Heart left ventricle (tissue), 13 donors: ENCODE measurements at regions not wholly inside any gene's neighbourhood (a gene's known extent, or its start where the extent isn't known, plus 50 kb on each side); places are given as distances from the start of the nearest gene placed in this dataset.

ENCODE experiments used
- CTCF ChIP-seq, 12 donors: fragments of 200-600 bp; sonication (generic) in 4 of 12; IDR thresholded peaks; one replicate each; pipeline versions ENCODE4 v1.5.0 to v1.8.0; 2018 to 2022; ENCODE audit warnings: antibody characterized with exemption in 12 of 12, mild to moderate bottlenecking in 5 of 12
- POLR2A ChIP-seq, 2 donors: fragments of 450-650 bp; IDR thresholded peaks; one replicate each; pipeline ENCODE4 v1.6.1; 2017; ENCODE audit warnings: antibody characterized with exemption in 2 of 2, mild to moderate bottlenecking in 2 of 2, moderate library complexity in 2 of 2
- donor health status: ischemic (EF 13 %, LVEDD 7.1; RV severe dilation, severe dysfunction).
- donor health status: DM: no; HTN: yes; CAD: no.
- donor health status: DM: no; HTN: no; CAD: no.
- donor health status: ischemic (EF 25% LVEDD 6.9; RV normal size, moderate dysfunction).
- donor health status: ischemic (EF 25% LVEDD 5.7; RV mildly dilated, moderate dysfunction).
- donor health status: ischemic (EF 35%, LVEDD 5.7; RV mildly dilated, moderate dysfunction).
- donor health status: nonischemic (EF 11% LVEDD 7.7; RV severe dilation, severe dysfunction).
- donor health status: DM: yes; HTN: yes; CAD: no.
- donor health status: PGD.
- donor health status: ischemic (EF 29% LVEDD 5.4; RV normal size, mild dysfunction).
- donor health status: nonischemic (EF 23%, LVEDD 6.1; RV moderate dilation, normal function).

- TF ChIP-seq CTCF (IDR thresholded peaks at IDR 0.05) (no peak), POLR2A (IDR thresholded peaks at IDR 0.05) (no peak)
Observed at GRCh38 chr10:16001581-16001980, 141.3 kb upstream of the MINDY3 start.
